ENCODE measurements at regions not wholly inside any gene's neighbourhood (a gene's known extent, or its start where the extent isn't known, plus 50 kb on each side); places are given as distances from the start of the nearest gene placed in this dataset.

DNA sequence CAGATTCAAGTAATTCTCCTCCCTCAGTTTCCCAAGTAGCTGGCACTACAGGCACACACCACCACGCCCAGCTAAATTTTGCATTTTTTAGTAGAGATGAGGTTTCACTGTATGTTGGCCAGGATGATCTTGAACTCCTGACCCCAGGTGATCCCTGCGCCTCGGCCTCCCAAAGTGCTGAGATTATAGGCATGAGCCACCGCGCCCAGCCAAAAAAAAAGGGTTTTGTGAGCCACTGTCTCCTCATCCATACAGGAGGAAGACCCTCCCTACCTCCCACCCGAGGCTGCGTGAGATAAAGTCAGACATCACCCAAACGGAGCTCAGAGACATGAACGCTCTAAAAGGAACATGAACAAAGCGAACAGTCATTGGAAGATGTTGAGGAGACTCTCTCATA, 745.7 kb downstream of the BRD1 start:
- Histone ChIP-seq H4K20me1 (ENCODE audit: insufficient read depth, low read length, poor library complexity, severe bottlenecking) (no peaks in the 10 kb centered on the region), H3K9ac (ENCODE audit: low read depth, low read length, poor library complexity, severe bottlenecking) (no peak overlapping the region), H3K36me3 (ENCODE audit: insufficient read depth, low read length) (no peaks in the 10 kb centered on the region), H3K4me2 (ENCODE audit: low read depth, low read length, poor library complexity, severe bottlenecking) (no peak overlapping the region), H3F3A (ENCODE audit: low read depth) (no peaks in the 10 kb centered on the region), H2AFZ (ENCODE audit: low read length) (no peak overlapping the region), H3K4me1 (ENCODE audit: insufficient read depth, low read length, poor library complexity, severe bottlenecking) (no peaks in the 10 kb centered on the region), H3K4me3 (ENCODE audit: low read length, poor library complexity, severe bottlenecking) (no peak overlapping the region), H3K9me2 (replicated peaks; ENCODE audit: low read depth, low read length) (no peaks in the 10 kb centered on the region), H3K9me3 (ENCODE audit: insufficient read depth, low read depth, low read length) (no peaks in the 10 kb centered on the region; the same call in 1 of the 2 replicates), H3K79me2 (ENCODE audit: insufficient read depth, low read length) (no peaks in the 10 kb centered on the region), H3K27me3 (ENCODE audit: insufficient read depth, low read length, poor library complexity, severe bottlenecking) (no peaks in the 10 kb centered on the region)
- no peak for TF ChIP-seq CTCF (conservative IDR thresholded peaks at IDR 0.05; ENCODE audit: low read length)
- TF ChIP-seq EZH2phosphoT487 (IDR thresholded peaks at IDR 0.05; ENCODE audit: borderline replicate concordance), result no peak

DNA sequence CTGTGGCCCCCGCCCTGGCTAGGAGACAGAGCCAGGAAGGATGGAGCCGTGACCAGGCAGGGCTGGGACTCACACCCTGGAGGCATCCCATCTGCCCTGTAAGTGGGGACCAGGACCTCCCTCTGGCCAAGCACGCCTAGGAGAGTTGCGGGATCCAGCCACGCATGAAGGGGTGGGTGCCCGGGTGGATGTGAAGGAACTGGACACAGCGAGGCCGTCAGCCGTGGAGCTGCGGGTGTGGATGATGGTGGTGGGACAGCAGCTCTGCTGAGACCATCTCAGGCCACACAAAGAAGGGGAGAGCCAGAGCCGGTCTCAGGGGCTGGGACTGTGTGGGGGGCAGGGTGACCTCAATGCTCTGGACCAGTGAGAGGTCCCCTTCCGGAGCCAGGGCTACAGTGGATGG, 746.4 kb downstream of the BRD1 start:
- H3K4me3 ChIP-seq (ENCODE audit: low read length, poor library complexity, severe bottlenecking), result no peak overlapping the region
- no peak overlapping the region for H3K4me2 ChIP-seq (ENCODE audit: low read depth, low read length, poor library complexity, severe bottlenecking)
- H3K79me2 ChIP-seq (ENCODE audit: insufficient read depth, low read length), result no peaks in the 10 kb centered on the region
- H3K9me3 ChIP-seq (ENCODE audit: insufficient read depth, low read depth, low read length), result no peaks in the 10 kb centered on the region; the same call in 1 of the 2 replicates
- H3K27me3 ChIP-seq (ENCODE audit: insufficient read depth, low read length, poor library complexity, severe bottlenecking), result no peaks in the 10 kb centered on the region
- no peak overlapping the region for H2AFZ ChIP-seq (ENCODE audit: low read length)
- no peaks in the 10 kb centered on the region for H3K9me2 ChIP-seq (replicated peaks; ENCODE audit: low read depth, low read length)
- H3K4me1 ChIP-seq (ENCODE audit: insufficient read depth, low read length, poor library complexity, severe bottlenecking), result no peaks in the 10 kb centered on the region
- no peaks in the 10 kb centered on the region for H3F3A ChIP-seq (ENCODE audit: low read depth)
- H3K9ac ChIP-seq (ENCODE audit: low read depth, low read length, poor library complexity, severe bottlenecking), result no peak overlapping the region
- TF ChIP-seq EZH2phosphoT487 (IDR thresholded peaks at IDR 0.05; ENCODE audit: borderline replicate concordance) (no peak), CTCF (conservative IDR thresholded peaks at IDR 0.05; ENCODE audit: low read length) (no peak)
- H3K36me3 ChIP-seq (ENCODE audit: insufficient read depth, low read length), result no peaks in the 10 kb centered on the region
- no peaks in the 10 kb centered on the region for H4K20me1 ChIP-seq (ENCODE audit: insufficient read depth, low read length, poor library complexity, severe bottlenecking)

GRCh38 chr22:49080631-49081030, 747.0 kb downstream of the BRD1 start:
- Histone ChIP-seq H4K20me1 (ENCODE audit: insufficient read depth, low read length, poor library complexity, severe bottlenecking) (no peaks in the 10 kb centered on the region), H3K9me2 (replicated peaks; ENCODE audit: low read depth, low read length) (no peaks in the 10 kb centered on the region), H3K79me2 (ENCODE audit: insufficient read depth, low read length) (no peaks in the 10 kb centered on the region), H2AFZ (ENCODE audit: low read length) (no peak overlapping the region), H3F3A (ENCODE audit: low read depth) (no peaks in the 10 kb centered on the region), H3K36me3 (ENCODE audit: insufficient read depth, low read length) (no peaks in the 10 kb centered on the region), H3K9ac (ENCODE audit: low read depth, low read length, poor library complexity, severe bottlenecking) (no peak overlapping the region), H3K27me3 (ENCODE audit: insufficient read depth, low read length, poor library complexity, severe bottlenecking) (no peaks in the 10 kb centered on the region), H3K9me3 (ENCODE audit: insufficient read depth, low read depth, low read length) (no peaks in the 10 kb centered on the region; the same call in 1 of the 2 replicates), H3K4me3 (ENCODE audit: low read length, poor library complexity, severe bottlenecking) (no peak overlapping the region), H3K4me1 (ENCODE audit: insufficient read depth, low read length, poor library complexity, severe bottlenecking) (no peaks in the 10 kb centered on the region), H3K4me2 (ENCODE audit: low read depth, low read length, poor library complexity, severe bottlenecking) (no peak overlapping the region)
- no peak for TF ChIP-seq CTCF (conservative IDR thresholded peaks at IDR 0.05; ENCODE audit: low read length)
- no peak for TF ChIP-seq EZH2phosphoT487 (IDR thresholded peaks at IDR 0.05; ENCODE audit: borderline replicate concordance)
